ENCODE measurements at regions not wholly inside any gene's neighbourhood (a gene's known extent, or its start where the extent isn't known, plus 50 kb on each side); places are given as distances from the start of the nearest gene placed in this dataset.

DNA sequence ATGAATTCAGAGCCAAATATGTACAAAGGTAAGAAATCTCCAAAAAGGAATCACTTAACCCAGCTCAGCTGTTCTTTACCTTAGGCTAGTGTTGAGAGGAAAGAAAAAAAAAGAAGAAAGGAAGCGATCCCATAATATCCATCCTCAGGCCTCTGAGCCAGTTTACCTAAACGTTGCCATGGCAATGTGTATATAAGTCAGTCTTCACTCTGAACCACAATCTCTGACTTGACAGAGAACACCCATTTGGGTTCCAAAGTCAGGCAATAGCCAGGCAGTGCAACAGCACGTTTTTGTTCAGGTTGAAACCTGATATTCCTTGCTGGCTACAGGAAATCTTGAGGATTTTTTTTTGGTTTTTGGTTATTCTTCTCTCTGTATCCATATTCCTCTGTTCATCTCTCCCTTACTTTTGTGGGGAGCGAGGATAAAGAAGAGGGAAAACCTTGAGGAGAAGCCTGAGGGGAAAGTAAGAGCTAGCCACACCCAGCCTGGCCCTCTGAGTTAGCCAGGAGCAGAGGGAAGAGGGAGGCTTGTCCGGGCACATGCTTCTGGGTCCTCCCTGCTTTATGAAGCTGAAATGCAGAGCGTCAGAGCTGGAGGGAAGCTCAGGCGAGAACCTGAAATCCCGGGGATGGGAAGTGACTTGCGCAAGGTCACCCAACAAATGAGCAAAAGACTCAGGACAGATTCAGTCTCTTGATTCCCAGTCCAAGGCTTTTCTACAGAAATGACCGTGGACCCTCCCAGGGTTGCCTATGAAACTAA lies 152.7 kb downstream of the SOX9 start:
- Mint-ChIP-seq H3K27ac (no peak overlapping the region), H3K36me3 (ENCODE audit: low read depth) (no peaks in the 10 kb centered on the region), H3K9me3 (peaks cover 12% of the 10 kb centered on the region), H3K4me3 (no peak overlapping the region), H3K27me3 (no peaks in the 10 kb centered on the region), H3K4me1 (no peaks in the 10 kb centered on the region)
- POLR2A ChIA-PET = no interaction called here
- DNase-seq = no peak
- CTCF ChIA-PET = no interaction called here

GRCh38 chr17:72274614-72275013 lies 153.8 kb downstream of the SOX9 start:
- ChIA-PET CTCF (no interaction called here), POLR2A (no interaction called here)
- no peak for DNase-seq
- Mint-ChIP-seq H3K4me1 (no peaks in the 10 kb centered on the region), H3K27me3 (no peaks in the 10 kb centered on the region), H3K4me3 (no peak overlapping the region), H3K27ac (no peak overlapping the region), H3K9me3 (peaks cover 10% of the 10 kb centered on the region), H3K36me3 (ENCODE audit: low read depth) (no peaks in the 10 kb centered on the region)

GRCh38 chr17:72280881-72281280 lies 160.1 kb downstream of the SOX9 start:
- ChIA-PET CTCF (no interaction called here), POLR2A (no interaction called here)
- no peaks in the 10 kb centered on the region for H3K36me3 Mint-ChIP-seq (ENCODE audit: low read depth)
- no peak for DNase-seq
- H3K27me3 Mint-ChIP-seq = no peaks in the 10 kb centered on the region
- H3K9me3 Mint-ChIP-seq = peaks cover 6% of the 10 kb centered on the region
- no peaks in the 10 kb centered on the region for H3K4me1 Mint-ChIP-seq
- no peak overlapping the region for H3K4me3 Mint-ChIP-seq
- no peak overlapping the region for H3K27ac Mint-ChIP-seq

GRCh38 chr17:72282439-72283029 lies 161.7 kb downstream of the SOX9 start:
- ChIA-PET CTCF (no interaction called here), POLR2A (no interaction called here)
- Mint-ChIP-seq H3K27me3 (no peaks in the 10 kb centered on the region), H3K9me3 (no peaks in the 10 kb centered on the region), H3K27ac (no peak overlapping the region), H3K4me1 (no peaks in the 10 kb centered on the region), H3K36me3 (ENCODE audit: low read depth) (no peaks in the 10 kb centered on the region), H3K4me3 (no peak overlapping the region)
- DNase-seq = no peak

- Mint-ChIP-seq H3K27me3 (no peaks in the 10 kb centered on the region), H3K27ac (no peak overlapping the region), H3K9me3 (no peaks in the 10 kb centered on the region), H3K36me3 (ENCODE audit: low read depth) (no peaks in the 10 kb centered on the region), H3K4me1 (no peaks in the 10 kb centered on the region), H3K4me3 (no peak overlapping the region)
- ChIA-PET CTCF (no interaction called here), POLR2A (no interaction called here)
- no peak for DNase-seq
Measured at GRCh38 chr17:72284806-72285205, 164.0 kb downstream of the SOX9 start.

GRCh38 chr17:72287586-72287985 lies 166.8 kb downstream of the SOX9 start:
- Mint-ChIP-seq H3K4me3 (no peak overlapping the region), H3K27me3 (no peaks in the 10 kb centered on the region), H3K9me3 (no peaks in the 10 kb centered on the region), H3K27ac (no peak overlapping the region), H3K4me1 (no peaks in the 10 kb centered on the region), H3K36me3 (ENCODE audit: low read depth) (no peaks in the 10 kb centered on the region)
- CTCF ChIA-PET = no interaction called here
- POLR2A ChIA-PET = no interaction called here
- no peak for DNase-seq

DNA sequence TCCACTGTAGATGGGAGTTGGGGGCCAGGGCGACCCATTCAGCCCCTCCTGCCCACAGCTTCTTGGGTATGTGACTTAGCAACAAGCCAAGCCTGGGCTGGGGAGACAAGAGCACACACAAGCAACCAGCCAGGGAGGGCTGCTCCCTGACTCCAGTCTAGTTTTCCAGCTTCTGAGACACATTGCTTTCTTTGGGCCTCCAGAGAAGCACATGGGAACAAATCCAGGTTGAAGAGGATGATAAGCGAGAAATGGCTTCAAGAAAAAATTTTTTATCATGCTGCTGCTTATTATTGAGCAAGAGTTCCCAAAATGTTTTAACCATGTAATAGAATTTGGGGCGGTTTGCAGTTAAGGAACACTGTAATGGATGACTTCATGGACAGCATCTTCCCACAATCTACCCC lies 173.7 kb downstream of the SOX9 start:
- no peak for DNase-seq
- no peaks in the 10 kb centered on the region for H3K9me3 Mint-ChIP-seq
- no peaks in the 10 kb centered on the region for H3K36me3 Mint-ChIP-seq (ENCODE audit: low read depth)
- H3K27ac Mint-ChIP-seq = no peak overlapping the region
- ChIA-PET CTCF (no interaction called here), POLR2A (no interaction called here)
- H3K4me3 Mint-ChIP-seq = no peak overlapping the region
- no peaks in the 10 kb centered on the region for H3K27me3 Mint-ChIP-seq
- no peaks in the 10 kb centered on the region for H3K4me1 Mint-ChIP-seq

DNA sequence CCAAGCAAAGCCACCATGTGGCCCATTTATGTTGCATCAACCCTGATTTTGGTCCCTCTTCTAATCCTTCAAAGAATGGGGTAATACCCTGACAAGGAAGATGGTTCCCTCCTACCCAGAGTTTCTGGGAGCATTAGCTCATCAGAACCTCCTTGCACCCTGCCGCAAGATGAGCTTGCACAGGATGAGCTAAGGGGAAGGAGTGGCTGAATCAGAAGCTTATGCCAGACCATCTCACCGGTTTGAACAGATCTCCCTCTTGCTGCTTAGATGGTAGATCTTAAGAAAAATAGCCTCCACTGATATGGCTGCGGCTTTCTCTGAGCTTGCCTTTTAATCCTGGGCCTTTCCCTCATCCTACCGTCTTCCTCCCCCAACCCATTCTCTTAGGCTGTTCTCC lies 175.1 kb downstream of the SOX9 start:
- H3K36me3 Mint-ChIP-seq (ENCODE audit: low read depth) = no peaks in the 10 kb centered on the region
- POLR2A ChIA-PET = no interaction called here
- CTCF ChIA-PET = no interaction called here
- H3K27ac Mint-ChIP-seq = no peak overlapping the region
- no peak overlapping the region for H3K4me3 Mint-ChIP-seq
- H3K27me3 Mint-ChIP-seq = no peaks in the 10 kb centered on the region
- no peaks in the 10 kb centered on the region for H3K4me1 Mint-ChIP-seq
- H3K9me3 Mint-ChIP-seq = no peaks in the 10 kb centered on the region
- no peak for DNase-seq

DNA sequence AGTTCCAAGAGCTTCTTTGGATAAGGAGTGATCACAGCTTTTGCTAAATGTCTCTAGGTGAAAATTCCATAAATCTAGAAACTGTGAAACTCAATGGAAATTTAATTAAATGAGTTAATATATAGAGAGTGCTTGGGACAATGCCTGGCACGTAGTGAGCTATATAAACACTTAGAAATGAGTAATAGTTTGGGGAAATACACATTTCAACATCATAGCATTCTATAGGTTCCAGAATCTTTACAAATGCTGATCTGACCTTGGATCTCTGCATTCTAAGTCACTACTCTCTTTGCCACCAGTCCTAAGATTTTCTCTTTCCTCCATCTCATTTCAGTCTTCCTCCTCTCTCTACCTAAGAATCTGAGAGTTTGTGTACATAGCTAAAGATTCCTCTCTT lies 175.6 kb downstream of the SOX9 start:
- Mint-ChIP-seq H3K27ac (no peak overlapping the region), H3K36me3 (ENCODE audit: low read depth) (no peaks in the 10 kb centered on the region), H3K9me3 (no peaks in the 10 kb centered on the region), H3K4me1 (no peaks in the 10 kb centered on the region), H3K27me3 (no peaks in the 10 kb centered on the region), H3K4me3 (no peak overlapping the region)
- POLR2A ChIA-PET = no interaction called here
- CTCF ChIA-PET = no interaction called here
- no peak for DNase-seq

DNA sequence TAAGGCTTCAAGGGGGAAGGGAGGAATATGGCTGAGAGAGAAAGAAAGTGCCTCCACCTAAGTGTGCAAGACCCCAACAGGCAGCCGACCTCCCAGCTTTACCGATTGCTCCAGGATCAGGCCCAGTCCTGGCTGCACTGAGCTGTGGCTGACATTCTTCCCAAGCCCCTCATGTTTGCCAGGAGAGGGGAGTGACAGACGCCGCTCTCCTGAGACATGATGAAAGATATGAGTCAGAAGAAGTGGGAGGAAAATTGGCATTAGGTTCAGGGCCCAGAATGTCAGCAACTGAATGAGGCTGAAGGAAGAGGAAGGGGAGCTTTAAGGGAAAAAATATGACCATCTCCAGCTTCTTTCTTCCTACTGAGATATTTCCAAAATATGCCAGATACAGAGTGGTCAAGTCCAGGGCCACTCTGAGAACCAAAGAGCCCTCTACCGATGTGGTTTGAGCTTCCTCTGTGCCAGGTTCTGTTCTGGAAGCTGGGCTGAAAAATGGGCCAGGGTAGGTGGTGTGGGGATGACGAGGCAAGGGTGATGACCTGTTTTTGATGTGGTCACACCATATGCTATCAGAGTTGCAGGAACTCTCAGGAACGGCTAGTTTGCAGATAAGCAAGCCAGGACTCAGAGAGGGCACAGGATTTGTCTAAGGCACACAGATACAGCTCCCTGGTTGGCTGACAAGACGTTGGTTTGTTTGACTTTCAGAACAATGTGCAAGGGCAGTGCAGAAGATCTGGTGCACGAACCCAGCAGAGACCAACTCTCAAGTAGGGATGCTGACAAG lies 176.7 kb downstream of the SOX9 start:
- ChIA-PET CTCF (no interaction called here), POLR2A (no interaction called here)
- H3K4me3 Mint-ChIP-seq = no peak overlapping the region
- no peaks in the 10 kb centered on the region for H3K27me3 Mint-ChIP-seq
- H3K36me3 Mint-ChIP-seq (ENCODE audit: low read depth) = no peaks in the 10 kb centered on the region
- DNase-seq = no peak
- no peaks in the 10 kb centered on the region for H3K4me1 Mint-ChIP-seq
- H3K27ac Mint-ChIP-seq = no peak overlapping the region
- H3K9me3 Mint-ChIP-seq = no peaks in the 10 kb centered on the region

DNA sequence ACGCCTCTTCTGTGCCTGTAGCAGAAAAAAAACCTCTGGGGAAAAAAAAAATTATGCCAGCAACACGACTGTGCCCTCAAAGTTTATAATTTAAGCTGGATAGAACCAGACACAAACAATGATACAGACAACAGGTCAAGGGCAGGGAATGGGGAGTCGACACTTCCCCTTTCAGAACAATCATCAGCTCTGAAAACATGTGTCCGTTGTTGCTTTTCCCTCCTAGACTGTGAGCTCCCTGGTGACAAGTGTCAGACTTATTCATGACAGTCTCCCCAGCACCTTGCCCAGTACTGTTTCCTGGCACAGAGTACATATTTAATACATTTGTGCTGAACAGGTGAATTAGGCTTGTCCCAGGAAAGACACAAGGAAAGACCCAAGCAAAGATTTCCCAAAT lies 178.3 kb downstream of the SOX9 start:
- ChIA-PET POLR2A (no interaction called here), CTCF (no interaction called here)
- no peaks in the 10 kb centered on the region for H3K27me3 Mint-ChIP-seq
- no peaks in the 10 kb centered on the region for H3K4me1 Mint-ChIP-seq
- no peak overlapping the region for H3K4me3 Mint-ChIP-seq
- no peaks in the 10 kb centered on the region for H3K36me3 Mint-ChIP-seq (ENCODE audit: low read depth)
- no peaks in the 10 kb centered on the region for H3K9me3 Mint-ChIP-seq
- no peak for DNase-seq
- H3K27ac Mint-ChIP-seq = no peak overlapping the region

GRCh38 chr17:72299592-72299991 lies 178.8 kb downstream of the SOX9 start:
- Mint-ChIP-seq H3K4me1 (no peaks in the 10 kb centered on the region), H3K4me3 (no peak overlapping the region), H3K36me3 (ENCODE audit: low read depth) (no peaks in the 10 kb centered on the region), H3K27me3 (no peaks in the 10 kb centered on the region), H3K9me3 (no peaks in the 10 kb centered on the region), H3K27ac (no peak overlapping the region)
- no peak for DNase-seq
- CTCF ChIA-PET = no interaction called here
- POLR2A ChIA-PET = no interaction called here

- H3K9me3 Mint-ChIP-seq = no peaks in the 10 kb centered on the region
- no peak for DNase-seq
- no peaks in the 10 kb centered on the region for H3K4me1 Mint-ChIP-seq
- no peaks in the 10 kb centered on the region for H3K27me3 Mint-ChIP-seq
- no peak overlapping the region for H3K4me3 Mint-ChIP-seq
- ChIA-PET CTCF (no interaction called here), POLR2A (no interaction called here)
- no peak overlapping the region for H3K27ac Mint-ChIP-seq
- H3K36me3 Mint-ChIP-seq (ENCODE audit: low read depth) = no peaks in the 10 kb centered on the region
Measured at GRCh38 chr17:72301887-72302286, 181.1 kb downstream of the SOX9 start.

DNA sequence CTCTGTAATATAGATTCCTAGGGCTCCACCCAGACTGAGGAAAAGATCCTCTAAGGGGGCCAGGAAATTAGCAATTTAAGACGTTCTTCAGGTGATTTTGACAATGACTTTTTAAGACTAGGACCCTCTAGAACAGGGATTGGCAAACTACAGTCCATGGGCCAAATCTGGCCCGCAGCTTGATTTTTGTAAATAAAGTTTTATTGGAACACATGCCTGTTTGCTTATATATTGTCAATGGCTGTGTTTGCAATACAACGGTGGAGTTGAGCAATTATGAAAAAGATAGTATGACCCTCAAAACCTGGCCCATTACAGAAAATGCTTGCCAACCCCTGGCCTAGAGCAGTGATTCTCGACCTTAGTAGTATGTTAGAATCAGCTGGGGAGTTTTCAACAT lies 181.9 kb downstream of the SOX9 start:
- no peak overlapping the region for H3K4me3 Mint-ChIP-seq
- ChIA-PET POLR2A (no interaction called here), CTCF (no interaction called here)
- no peaks in the 10 kb centered on the region for H3K27me3 Mint-ChIP-seq
- DNase-seq = no peak
- no peaks in the 10 kb centered on the region for H3K9me3 Mint-ChIP-seq
- no peak overlapping the region for H3K27ac Mint-ChIP-seq
- no peaks in the 10 kb centered on the region for H3K36me3 Mint-ChIP-seq (ENCODE audit: low read depth)
- H3K4me1 Mint-ChIP-seq = no peaks in the 10 kb centered on the region

All from activated CD4-positive, alpha-beta T cell treated with anti-CD3 and anti-CD28 coated beads, Interleukin-2, amount 10 ng/mL, durations not matched to agents 7 days and 5 days (primary cell).